ENCODE measurements at regions not wholly inside any gene's neighbourhood (a gene's known extent, or its start where the extent isn't known, plus 50 kb on each side); places are given as distances from the start of the nearest gene placed in this dataset.

DNA sequence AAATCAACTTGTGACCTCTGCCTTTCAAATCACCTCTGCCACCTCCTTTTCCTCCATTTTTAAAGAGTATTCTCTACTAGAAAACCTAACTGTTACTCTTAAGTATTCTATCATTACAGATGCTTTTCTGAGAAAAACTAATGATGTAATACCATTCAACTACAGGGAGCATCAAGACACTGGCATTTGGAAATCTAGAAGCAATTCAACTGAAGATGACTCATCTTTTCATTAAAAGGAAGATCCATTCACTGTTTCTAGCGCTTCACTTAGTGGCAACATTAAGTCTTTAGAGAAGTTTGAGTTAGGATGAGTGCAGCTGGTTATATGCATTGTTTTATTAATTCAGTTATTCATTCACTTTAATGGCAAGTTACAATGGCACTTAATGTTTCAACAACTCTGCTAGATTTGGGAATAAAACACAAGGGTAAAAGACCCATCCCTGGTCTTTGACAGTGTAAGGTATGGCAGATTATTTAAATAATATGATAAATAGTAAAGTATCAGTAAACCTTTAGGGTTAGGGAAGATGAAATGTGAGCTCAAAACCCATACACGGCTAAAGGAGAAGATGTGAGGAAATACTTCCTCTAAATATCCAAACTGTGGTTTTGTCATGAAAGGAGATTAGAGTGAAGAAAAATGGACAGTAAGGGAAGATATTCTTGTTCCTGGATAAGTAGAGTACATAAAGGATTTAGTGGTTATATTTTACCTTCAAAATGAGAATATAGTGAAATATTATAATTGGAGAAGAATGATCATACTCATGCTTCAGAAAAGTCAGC is 61.7 kb downstream of the KCNJ2 start:
- H3K9me3 ChIP-seq (ENCODE audit: control insufficient read depth, insufficient read depth, low read length) = no peaks in the 10 kb centered on the region
- no peak overlapping the region for H3K4me3 ChIP-seq (ENCODE audit: low read length)
- no peak overlapping the region for H3K27ac ChIP-seq (ENCODE audit: low read length)
- DNase-seq (ENCODE audit: low read depth, low spot score) = no peak
- no peaks in the 10 kb centered on the region for H3K4me1 ChIP-seq (ENCODE audit: control insufficient read depth, insufficient read depth, low read length)
- no peaks in the 10 kb centered on the region for H3K27me3 ChIP-seq (ENCODE audit: control insufficient read depth, insufficient read depth, low read length)
- no peaks in the 10 kb centered on the region for H3K36me3 ChIP-seq (ENCODE audit: control insufficient read depth, insufficient read depth, low read length)
- no CpG with 5 or more reads among the region's 2 CpGs for WGBS (ENCODE audit: insufficient coverage, insufficient read length)

- H3K27ac ChIP-seq (ENCODE audit: low read length) = no peak overlapping the region
- H3K36me3 ChIP-seq (ENCODE audit: control insufficient read depth, insufficient read depth, low read length) = no peaks in the 10 kb centered on the region
- no CpG with 5 or more reads among the region's 2 CpGs for WGBS (ENCODE audit: insufficient coverage, insufficient read length)
- DNase-seq (ENCODE audit: low read depth, low spot score) = no peak
- H3K9me3 ChIP-seq (ENCODE audit: control insufficient read depth, insufficient read depth, low read length) = no peaks in the 10 kb centered on the region
- H3K27me3 ChIP-seq (ENCODE audit: control insufficient read depth, insufficient read depth, low read length) = no peaks in the 10 kb centered on the region
- no peak overlapping the region for H3K4me3 ChIP-seq (ENCODE audit: low read length)
- H3K4me1 ChIP-seq (ENCODE audit: control insufficient read depth, insufficient read depth, low read length) = no peaks in the 10 kb centered on the region
Measured at GRCh38 chr17:70232466-70232865, 63.1 kb downstream of the KCNJ2 start.

- H3K27me3 ChIP-seq (ENCODE audit: control insufficient read depth, insufficient read depth, low read length) = no peaks in the 10 kb centered on the region
- no peaks in the 10 kb centered on the region for H3K9me3 ChIP-seq (ENCODE audit: control insufficient read depth, insufficient read depth, low read length)
- no peaks in the 10 kb centered on the region for H3K4me1 ChIP-seq (ENCODE audit: control insufficient read depth, insufficient read depth, low read length)
- DNase-seq (ENCODE audit: low read depth, low spot score) = no peak
- no peak overlapping the region for H3K4me3 ChIP-seq (ENCODE audit: low read length)
- no peaks in the 10 kb centered on the region for H3K36me3 ChIP-seq (ENCODE audit: control insufficient read depth, insufficient read depth, low read length)
- H3K27ac ChIP-seq (ENCODE audit: low read length) = no peak overlapping the region
Measured at GRCh38 chr17:70235252-70235651, 65.9 kb downstream of the KCNJ2 start.

DNA sequence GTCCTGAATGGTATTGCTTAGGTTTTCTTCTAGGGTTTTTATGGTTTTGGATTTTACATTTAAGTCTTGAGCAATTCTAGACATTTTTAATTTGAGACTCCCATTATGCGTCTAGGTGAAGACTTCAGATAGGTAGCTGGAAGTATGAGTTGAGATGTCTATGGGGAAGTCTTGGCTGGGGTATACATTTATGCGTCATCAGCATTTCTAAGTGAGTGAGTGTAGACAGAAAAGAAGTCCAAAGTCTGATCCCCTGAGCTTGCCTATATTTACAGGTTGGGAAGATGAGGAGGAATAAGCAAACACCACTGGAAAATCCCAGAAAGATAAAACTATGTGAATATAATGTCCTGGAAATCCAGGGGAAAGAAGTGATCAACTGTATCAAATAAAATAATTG is 68.9 kb downstream of the KCNJ2 start:
- Histone ChIP-seq H3K27ac (ENCODE audit: low read length) (no peak overlapping the region), H3K36me3 (ENCODE audit: control insufficient read depth, insufficient read depth, low read length) (no peaks in the 10 kb centered on the region), H3K27me3 (ENCODE audit: control insufficient read depth, insufficient read depth, low read length) (no peaks in the 10 kb centered on the region), H3K4me1 (ENCODE audit: control insufficient read depth, insufficient read depth, low read length) (no peaks in the 10 kb centered on the region), H3K4me3 (ENCODE audit: low read length) (no peak overlapping the region), H3K9me3 (ENCODE audit: control insufficient read depth, insufficient read depth, low read length) (no peaks in the 10 kb centered on the region)
- DNase-seq (ENCODE audit: low read depth, low spot score) = no peak
- no CpG with 5 or more reads among the region's 2 CpGs for WGBS (ENCODE audit: insufficient coverage, insufficient read length)

- no peak for DNase-seq (ENCODE audit: low read depth, low spot score)
- WGBS (ENCODE audit: insufficient coverage, insufficient read length) = no CpG with 5 or more reads among the region's 4 CpGs
- Histone ChIP-seq H3K36me3 (ENCODE audit: control insufficient read depth, insufficient read depth, low read length) (no peaks in the 10 kb centered on the region), H3K4me3 (ENCODE audit: low read length) (no peak overlapping the region), H3K4me1 (ENCODE audit: control insufficient read depth, insufficient read depth, low read length) (no peaks in the 10 kb centered on the region), H3K27ac (ENCODE audit: low read length) (no peak overlapping the region), H3K27me3 (ENCODE audit: control insufficient read depth, insufficient read depth, low read length) (no peaks in the 10 kb centered on the region), H3K9me3 (ENCODE audit: control insufficient read depth, insufficient read depth, low read length) (no peaks in the 10 kb centered on the region)
Measured at GRCh38 chr17:70238646-70239045, 69.3 kb downstream of the KCNJ2 start.

GRCh38 chr17:70239391-70239826 is 70.1 kb downstream of the KCNJ2 start:
- H3K27ac ChIP-seq (ENCODE audit: low read length) = no peak overlapping the region
- H3K27me3 ChIP-seq (ENCODE audit: control insufficient read depth, insufficient read depth, low read length) = no peaks in the 10 kb centered on the region
- WGBS (ENCODE audit: insufficient coverage, insufficient read length) = no CpG with 5 or more reads among the region's 1 CpG
- H3K4me1 ChIP-seq (ENCODE audit: control insufficient read depth, insufficient read depth, low read length) = no peaks in the 10 kb centered on the region
- no peaks in the 10 kb centered on the region for H3K36me3 ChIP-seq (ENCODE audit: control insufficient read depth, insufficient read depth, low read length)
- no peaks in the 10 kb centered on the region for H3K9me3 ChIP-seq (ENCODE audit: control insufficient read depth, insufficient read depth, low read length)
- no peak overlapping the region for H3K4me3 ChIP-seq (ENCODE audit: low read length)
- DNase-seq (ENCODE audit: low read depth, low spot score) = no peak

DNA sequence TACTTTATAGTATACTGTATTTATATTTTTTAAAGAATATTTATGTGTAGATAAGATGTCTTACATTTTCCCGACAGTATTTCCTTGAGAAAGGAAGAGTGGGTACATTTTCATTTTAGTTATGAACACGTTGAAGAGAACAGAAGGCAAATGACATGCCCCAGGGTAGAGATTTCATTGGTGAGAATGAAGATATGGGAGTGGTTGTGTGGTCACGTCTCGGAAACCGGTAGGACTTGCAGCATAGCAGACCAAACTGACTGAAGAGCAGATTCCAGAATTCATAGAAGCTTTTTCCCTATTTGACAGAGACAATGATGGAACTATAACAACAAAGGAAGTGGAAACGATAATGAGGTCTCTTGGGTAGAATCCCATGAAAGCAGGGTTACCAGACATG is 71.7 kb downstream of the KCNJ2 start:
- no CpG with 5 or more reads among the region's 6 CpGs for WGBS (ENCODE audit: insufficient coverage, insufficient read length)
- Histone ChIP-seq H3K4me1 (ENCODE audit: control insufficient read depth, insufficient read depth, low read length) (no peaks in the 10 kb centered on the region), H3K27me3 (ENCODE audit: control insufficient read depth, insufficient read depth, low read length) (no peaks in the 10 kb centered on the region), H3K27ac (ENCODE audit: low read length) (no peak overlapping the region), H3K36me3 (ENCODE audit: control insufficient read depth, insufficient read depth, low read length) (no peaks in the 10 kb centered on the region), H3K9me3 (ENCODE audit: control insufficient read depth, insufficient read depth, low read length) (no peaks in the 10 kb centered on the region), H3K4me3 (ENCODE audit: low read length) (no peak overlapping the region)
- no peak for DNase-seq (ENCODE audit: low read depth, low spot score)

- H3K27ac ChIP-seq (ENCODE audit: low read length) = no peak overlapping the region
- no peak for DNase-seq (ENCODE audit: low read depth, low spot score)
- no peaks in the 10 kb centered on the region for H3K9me3 ChIP-seq (ENCODE audit: control insufficient read depth, insufficient read depth, low read length)
- no peaks in the 10 kb centered on the region for H3K4me1 ChIP-seq (ENCODE audit: control insufficient read depth, insufficient read depth, low read length)
- H3K27me3 ChIP-seq (ENCODE audit: control insufficient read depth, insufficient read depth, low read length) = no peaks in the 10 kb centered on the region
- WGBS (ENCODE audit: insufficient coverage, insufficient read length) = 100% methylated on average over 2 of the region's 7 CpGs
- no peak overlapping the region for H3K4me3 ChIP-seq (ENCODE audit: low read length)
- H3K36me3 ChIP-seq (ENCODE audit: control insufficient read depth, insufficient read depth, low read length) = no peaks in the 10 kb centered on the region
Measured at GRCh38 chr17:70242781-70243437, 73.6 kb downstream of the KCNJ2 start.

- Histone ChIP-seq H3K4me1 (ENCODE audit: control insufficient read depth, insufficient read depth, low read length) (no peaks in the 10 kb centered on the region), H3K4me3 (ENCODE audit: low read length) (no peak overlapping the region), H3K27ac (ENCODE audit: low read length) (no peak overlapping the region), H3K36me3 (ENCODE audit: control insufficient read depth, insufficient read depth, low read length) (no peaks in the 10 kb centered on the region), H3K27me3 (ENCODE audit: control insufficient read depth, insufficient read depth, low read length) (no peaks in the 10 kb centered on the region), H3K9me3 (ENCODE audit: control insufficient read depth, insufficient read depth, low read length) (no peaks in the 10 kb centered on the region)
- no peak for DNase-seq (ENCODE audit: low read depth, low spot score)
- no CpG with 5 or more reads among the region's 2 CpGs for WGBS (ENCODE audit: insufficient coverage, insufficient read length)
Measured at GRCh38 chr17:70251706-70252105, 82.4 kb downstream of the KCNJ2 start.

DNA sequence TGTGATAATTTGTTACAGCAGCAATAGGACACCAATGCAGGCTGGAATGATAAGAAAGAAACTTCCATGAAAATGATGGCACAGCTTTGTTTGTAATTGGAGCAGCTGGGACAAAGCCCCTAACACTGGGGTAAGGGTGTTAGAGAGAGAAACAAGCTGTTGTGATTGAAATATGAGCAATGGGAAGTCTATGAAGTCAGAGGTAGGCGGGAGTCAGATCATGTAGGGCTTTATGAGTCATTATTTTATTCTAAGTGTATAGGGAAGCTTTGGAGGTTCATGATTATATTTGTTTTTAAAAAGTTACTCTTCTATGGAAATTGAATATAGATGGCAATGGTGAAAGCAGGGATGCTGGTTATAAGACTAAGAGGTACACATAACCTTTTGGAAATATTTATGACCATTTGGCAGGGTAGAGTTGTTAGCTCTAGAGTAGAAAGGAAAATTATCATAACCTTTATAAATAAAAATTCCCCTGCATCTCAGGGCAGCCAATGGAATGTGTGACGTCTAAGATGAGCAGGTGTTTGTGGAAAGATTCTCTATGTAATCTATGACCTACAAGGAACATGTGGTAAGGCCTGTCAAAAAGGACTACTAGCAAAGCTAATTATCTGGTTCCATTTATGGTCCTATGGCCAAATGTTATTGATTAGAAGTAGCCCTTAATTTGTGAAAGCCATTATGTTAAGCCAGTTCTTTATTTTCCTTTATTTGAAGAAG is 85.6 kb downstream of the KCNJ2 start:
- no CpG with 5 or more reads among the region's 2 CpGs for WGBS (ENCODE audit: insufficient coverage, insufficient read length)

More for the DNA sequence above, 85.6 kb downstream of the KCNJ2 start:
- Histone ChIP-seq H3K4me3 (ENCODE audit: low read length) (no peak overlapping the region), H3K27ac (ENCODE audit: low read length) (no peak overlapping the region), H3K9me3 (ENCODE audit: control insufficient read depth, insufficient read depth, low read length) (no peaks in the 10 kb centered on the region), H3K4me1 (ENCODE audit: control insufficient read depth, insufficient read depth, low read length) (no peaks in the 10 kb centered on the region), H3K27me3 (ENCODE audit: control insufficient read depth, insufficient read depth, low read length) (no peaks in the 10 kb centered on the region), H3K36me3 (ENCODE audit: control insufficient read depth, insufficient read depth, low read length) (no peaks in the 10 kb centered on the region)
- DNase-seq (ENCODE audit: low read depth, low spot score) = no peak

Measured in iPS DF 6.9 (cell line).